Panc1 (cell line): ENCODE measurements at regions not wholly inside any gene's neighbourhood (a gene's known extent, or its start where the extent isn't known, plus 50 kb on each side); places are given as distances from the start of the nearest gene placed in this dataset.

ENCODE experiments used
- ATAC-seq: fragments of 200-7000 bp; cut with Tn5 transposase; 2 replicates; pipeline ENCODE4 v1.9.1; 2020; ENCODE audit warnings: mild to moderate bottlenecking, moderate library complexity
- BruUV-seq: library from RNA; stranded (reverse); fragments of 400-500 nt; replicated peaks from 2 replicates; lab custom pipeline; 2021; lab: Mats Ljungman, UMichigan
- CTCF ChIA-PET: fragments of 300-600 bp; sonication (Branson Sonifier 250); formaldehyde crosslinking; loops from one replicate; lab custom pipeline; 2022; ENCODE audit warnings: antibody characterized with exemption; lab: Charles Lee
- POLR2A ChIA-PET: fragments of 300-600 bp; sonication (Branson Sonifier 250); formaldehyde crosslinking; loops from one replicate; lab custom pipeline; 2022; ENCODE audit warnings: antibody characterized with exemption; lab: Charles Lee
- DNase-seq: peaks from one replicate; pipeline ENCODE4 v3.0.0-alpha.2; 2010; ENCODE audit warnings: low read depth, low spot score
- H3K27ac ChIP-seq: 2 replicates; pipeline ENCODE4 v1.5.1; 2011; ENCODE audit warnings: mild to moderate bottlenecking, low read length, inconsistent platforms
- H3K27me3 ChIP-seq: fragments of 200-500 bp; sonication (Bioruptor generic); 2 replicates; pipeline ENCODE4 v1.6.0; 2014; ENCODE audit warnings: low read length, inconsistent platforms; ENCODE audit not compliant: control insufficient read depth, insufficient read depth
- H3K36me3 ChIP-seq: fragments of 200-500 bp; sonication (Bioruptor generic); 2 replicates; pipeline ENCODE4 v1.5.1; 2014; ENCODE audit warnings: inconsistent platforms, mild to moderate bottlenecking, low read length, moderate library complexity; ENCODE audit not compliant: control insufficient read depth, insufficient read depth
- H3K4me1 ChIP-seq: 2 replicates; pipeline ENCODE4 v1.5.1; 2011; ENCODE audit warnings: inconsistent platforms, mild to moderate bottlenecking, low read length, moderate library complexity; ENCODE audit not compliant: control insufficient read depth, insufficient read depth
- H3K4me3 ChIP-seq, 2 experiments: 2 replicates each; pipeline ENCODE4 v1.5.1; 2011 to 2012; ENCODE audit warnings: low read depth in 2 of 2, low read length in 2 of 2, mild to moderate bottlenecking in 2 of 2, inconsistent platforms in 1 of 2, moderate library complexity in 1 of 2
- H3K9me3 ChIP-seq: fragments of 200-500 bp; sonication (Bioruptor generic); 2 replicates; pipeline ENCODE4 v1.5.1; 2014; ENCODE audit warnings: low read depth, mild to moderate bottlenecking, inconsistent platforms, low read length, moderate library complexity; ENCODE audit not compliant: control insufficient read depth, insufficient read depth
- POLR2AphosphoS5 ChIP-seq: IDR thresholded peaks from 2 replicates; pipeline ENCODE4 v1.6.1; 2012; ENCODE audit warnings: mild to moderate bottlenecking, low read depth, low read length, moderate library complexity
- REST ChIP-seq, 2 experiments: IDR thresholded peaks; 2 replicates each; pipeline ENCODE4 v1.6.1; 2011 to 2012; ENCODE audit warnings: low read depth in 2 of 2, control low read depth in 1 of 2, low read length in 1 of 2, mild to moderate bottlenecking in 1 of 2, moderate library complexity in 1 of 2; ENCODE audit not compliant: insufficient read depth in 1 of 2
- SIN3A ChIP-seq: IDR thresholded peaks from 2 replicates; pipeline ENCODE4 v1.6.1; 2012; ENCODE audit warnings: low read depth, mild to moderate bottlenecking, low read length, moderate library complexity, borderline replicate concordance; ENCODE audit not compliant: insufficient read depth
- TCF7L2 ChIP-seq: IDR thresholded peaks from 2 replicates; pipeline ENCODE4 v1.6.1; 2011; ENCODE audit warnings: mild to moderate bottlenecking, low read depth, low read length, inconsistent platforms
- in situ Hi-C: cut with HindIII; loops from 2 replicates; pipeline ENCODE4 v1.10.0; 2016; ENCODE audit warnings: low sequenced_read_pairs, low pct_unique_long_range_greater_than_20kb
- intact Hi-C: fragments of 100-400 bp; cut with micrococcal nuclease; formaldehyde crosslinking; loops from one replicate; pipeline ENCODE4 v1.10.0; 2022; ENCODE audit not compliant: unreplicated experiment
- TF ChIP-seq, protein P1 (sequence below): fragments of 450-650 bp; IDR thresholded peaks from 2 replicates; pipeline ENCODE4 v1.5.1; 2017; ENCODE audit warnings: mild to moderate bottlenecking

- no peak for ATAC-seq
- in situ Hi-C loops = no loop called here
- Histone ChIP-seq H3K4me3 (no peak overlapping the region), H3K27me3 (no peaks in the 10 kb centered on the region), H3K27ac (no peak overlapping the region), H3K9me3 (no peaks in the 10 kb centered on the region), H3K36me3 (no peaks in the 10 kb centered on the region), H3K4me1 (no peaks in the 10 kb centered on the region)
- CTCF ChIA-PET = interaction anchor here (0.6 to 1.0 kb wide), 2 partner anchors 12 to 55 kb away, joined by 3 read pairs; no protein-coding TSS in a partner anchor
- intact Hi-C loops = no loop called here
- POLR2A ChIA-PET = no interaction called here
- TF ChIP-seq TCF7L2 = no peak
- no peak for TF ChIP-seq POLR2AphosphoS5
- no peak for TF ChIP-seq REST (IDR thresholded peaks at IDR 0.05; ENCODE audit: insufficient read depth in 1 of 2, low read depth in 2 of 2, low read length in 1 of 2)
- TF ChIP-seq, protein P1, sequence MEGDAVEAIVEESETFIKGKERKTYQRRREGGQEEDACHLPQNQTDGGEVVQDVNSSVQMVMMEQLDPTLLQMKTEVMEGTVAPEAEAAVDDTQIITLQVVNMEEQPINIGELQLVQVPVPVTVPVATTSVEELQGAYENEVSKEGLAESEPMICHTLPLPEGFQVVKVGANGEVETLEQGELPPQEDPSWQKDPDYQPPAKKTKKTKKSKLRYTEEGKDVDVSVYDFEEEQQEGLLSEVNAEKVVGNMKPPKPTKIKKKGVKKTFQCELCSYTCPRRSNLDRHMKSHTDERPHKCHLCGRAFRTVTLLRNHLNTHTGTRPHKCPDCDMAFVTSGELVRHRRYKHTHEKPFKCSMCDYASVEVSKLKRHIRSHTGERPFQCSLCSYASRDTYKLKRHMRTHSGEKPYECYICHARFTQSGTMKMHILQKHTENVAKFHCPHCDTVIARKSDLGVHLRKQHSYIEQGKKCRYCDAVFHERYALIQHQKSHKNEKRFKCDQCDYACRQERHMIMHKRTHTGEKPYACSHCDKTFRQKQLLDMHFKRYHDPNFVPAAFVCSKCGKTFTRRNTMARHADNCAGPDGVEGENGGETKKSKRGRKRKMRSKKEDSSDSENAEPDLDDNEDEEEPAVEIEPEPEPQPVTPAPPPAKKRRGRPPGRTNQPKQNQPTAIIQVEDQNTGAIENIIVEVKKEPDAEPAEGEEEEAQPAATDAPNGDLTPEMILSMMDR = peak; percentile 3; the same call in 1 of the 2 replicates
- DNase-seq = no peak
- no TSS peak for BruUV-seq
These were observed 136.6 kb upstream of the ZNF648 start for GRCh38 chr1:182198006-182198605.

- intact Hi-C loops = no loop called here
- in situ Hi-C loops = no loop called here
- POLR2A ChIA-PET = no interaction called here
These were observed 135.7 kb upstream of the ZNF648 start for GRCh38 chr1:182196897-182197870.

More at GRCh38 chr1:182196897-182197870, 135.7 kb upstream of the ZNF648 start:
- Histone ChIP-seq H3K27me3 (no peaks in the 10 kb centered on the region), H3K9me3 (no peaks in the 10 kb centered on the region), H3K27ac (no peak overlapping the region), H3K4me1 (no peaks in the 10 kb centered on the region), H3K4me3 (no peak overlapping the region), H3K36me3 (no peaks in the 10 kb centered on the region)
- DNase-seq = no peak
- no peak for TF ChIP-seq POLR2AphosphoS5
- no peak for TF ChIP-seq TCF7L2
- TF ChIP-seq, protein P1 = no peak
- TF ChIP-seq SIN3A = no peak
- no peak for TF ChIP-seq REST (IDR thresholded peaks at IDR 0.05; ENCODE audit: insufficient read depth in 1 of 2, low read depth in 2 of 2, low read length in 1 of 2)
- BruUV-seq = no TSS peak
- no peak for ATAC-seq
- CTCF ChIA-PET = interaction anchor here (0.6 to 1.0 kb wide), 2 partner anchors 11 to 54 kb away, joined by 3 read pairs; no protein-coding TSS in a partner anchor
